Renal pelvis (tissue), 1 donor: ENCODE measurements at regions not wholly inside any gene's neighbourhood (a gene's known extent, or its start where the extent isn't known, plus 50 kb on each side); places are given as distances from the start of the nearest gene placed in this dataset.
A peak's percentile ranks its signal among the peaks of the same experiment; 100 is the strongest.
"Not testable (repeated sequence)": the region's sequence is repeated elsewhere in the genome, so short reads cannot be mapped to it uniquely, and the experiment has no call there.

Source experiments
- DNase-seq: peaks from one replicate; pipeline ENCODE4 v3.0.0-alpha.2; 2013

- DNase-seq: no peak
These were observed 147.4 kb downstream of the ABHD5 start for GRCh38 chr3:43838009-43838758.

DNA sequence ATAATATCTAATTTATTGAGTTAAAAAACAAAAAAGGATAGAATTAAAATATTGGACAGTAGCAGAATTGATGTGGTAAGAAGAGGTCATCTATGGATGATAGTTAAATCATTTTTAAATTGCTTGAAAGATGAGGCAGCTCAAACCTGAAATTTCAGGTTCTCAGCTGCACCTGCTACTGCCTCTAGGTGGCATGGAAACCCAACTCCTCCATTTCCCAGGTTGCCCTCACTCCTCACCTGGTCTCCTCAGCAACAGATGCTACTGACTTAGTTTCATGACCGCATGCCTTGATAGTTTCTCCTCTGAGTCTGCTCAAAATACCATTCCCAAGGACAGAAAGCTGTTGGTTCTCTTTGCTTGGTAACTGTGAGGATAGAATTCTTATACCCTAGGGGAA, 148.1 kb downstream of the ABHD5 start:
- no peak for DNase-seq

GRCh38 chr3:43843386-43843785, 152.6 kb downstream of the ABHD5 start:
- no peak for DNase-seq

DNA sequence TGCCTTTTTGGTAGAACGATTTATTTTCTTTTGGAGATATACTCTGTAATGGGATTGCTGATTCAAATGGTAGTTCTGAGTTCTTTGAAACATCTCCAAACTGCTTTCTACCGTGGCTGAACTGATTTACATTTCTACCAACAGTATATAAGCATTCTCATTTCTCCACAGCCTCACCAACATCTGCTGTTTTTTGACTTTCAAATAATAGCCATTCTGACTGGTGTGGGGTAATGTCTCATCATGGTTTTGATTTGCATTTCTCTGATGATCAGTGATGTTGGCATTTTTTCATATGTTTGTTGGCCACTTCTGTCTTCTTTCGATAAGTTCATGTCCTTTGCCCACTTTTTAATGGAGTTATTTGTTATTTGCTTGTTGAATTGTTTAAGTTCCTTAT, 154.0 kb downstream of the ABHD5 start:
- DNase-seq: no peak

GRCh38 chr3:43845553-43845952, 154.8 kb downstream of the ABHD5 start:
- DNase-seq: not testable (repeated sequence)

DNA sequence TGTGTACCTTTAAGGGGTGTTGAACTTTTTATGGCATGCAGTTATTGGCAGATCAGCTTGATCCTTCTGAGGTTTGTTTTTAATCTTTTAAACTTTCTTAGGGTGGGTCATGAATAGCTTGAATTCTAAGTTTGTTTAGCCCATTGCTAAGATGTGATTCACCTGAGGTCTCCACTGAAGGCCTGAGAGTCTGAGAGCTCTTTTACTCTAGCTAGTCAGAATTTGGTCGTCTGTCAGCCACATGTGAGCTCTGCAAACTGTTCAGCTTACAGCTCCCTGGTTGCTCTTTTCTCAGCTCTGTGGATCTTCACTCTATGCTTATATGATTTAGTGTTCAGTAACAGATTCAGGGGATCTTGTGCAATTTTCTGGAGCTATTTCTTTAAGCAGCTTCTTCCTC, 161.3 kb downstream of the ABHD5 start:
- DNase-seq: no peak

GRCh38 chr3:43854283-43854682, 163.5 kb downstream of the ABHD5 start:
- no peak for DNase-seq

DNA sequence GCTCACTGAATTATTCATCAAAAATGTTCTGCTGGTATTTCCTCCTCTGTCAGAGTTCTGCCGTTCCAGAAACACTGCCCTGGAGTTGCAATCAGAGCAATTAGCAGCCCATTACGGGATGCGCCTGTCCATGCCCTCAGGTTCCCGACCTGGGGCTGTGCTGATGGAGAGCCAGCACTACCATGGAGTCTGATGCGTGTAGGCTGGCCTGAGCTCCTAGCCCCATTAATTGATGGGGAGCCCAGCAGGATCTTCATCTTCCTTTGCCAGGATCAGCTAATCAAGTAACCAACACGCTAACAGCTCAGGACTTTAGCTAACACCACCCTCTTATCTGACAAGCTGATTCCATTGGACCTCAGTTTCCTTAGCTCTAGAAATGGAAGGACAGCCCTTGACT, 164.2 kb downstream of the ABHD5 start:
- no peak for DNase-seq

DNA sequence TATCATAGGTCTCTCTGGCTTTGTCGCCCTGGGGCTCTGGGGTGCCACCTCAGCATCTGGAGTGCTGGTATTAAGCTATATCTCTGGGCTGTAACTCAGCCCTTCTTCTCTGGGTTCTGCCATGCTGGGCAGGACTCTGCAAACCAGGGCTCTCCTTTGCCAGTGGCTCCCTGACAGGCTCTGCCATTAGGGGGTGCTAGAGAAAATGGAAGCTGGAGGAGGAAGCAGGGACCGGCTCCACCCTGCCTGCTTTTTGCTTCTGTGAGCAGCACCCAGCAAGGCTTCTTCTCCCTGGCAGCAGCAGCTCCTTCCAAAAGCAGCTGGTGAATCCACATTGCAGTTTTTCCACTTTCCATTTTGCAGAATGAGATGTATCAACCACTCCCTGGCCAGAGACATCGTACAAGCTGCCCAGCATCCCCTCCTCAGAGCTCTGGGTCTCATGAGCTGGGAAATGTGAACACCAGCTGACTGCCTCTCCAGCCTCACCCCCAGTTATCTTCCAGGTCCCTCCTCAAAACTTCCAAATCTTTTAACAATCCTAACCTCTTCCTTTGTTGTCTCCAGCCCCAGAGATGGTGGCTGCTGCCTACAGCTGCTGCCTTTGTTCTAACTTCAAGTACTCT, 165.0 kb downstream of the ABHD5 start:
- DNase-seq: peak; percentile 27

GRCh38 chr3:43856351-43856750, 165.6 kb downstream of the ABHD5 start:
- DNase-seq: no peak

GRCh38 chr3:43856761-43857160, 166.0 kb downstream of the ABHD5 start:
- DNase-seq: no peak

GRCh38 chr3:43857361-43858293, 166.9 kb downstream of the ABHD5 start:
- no peak for DNase-seq

DNA sequence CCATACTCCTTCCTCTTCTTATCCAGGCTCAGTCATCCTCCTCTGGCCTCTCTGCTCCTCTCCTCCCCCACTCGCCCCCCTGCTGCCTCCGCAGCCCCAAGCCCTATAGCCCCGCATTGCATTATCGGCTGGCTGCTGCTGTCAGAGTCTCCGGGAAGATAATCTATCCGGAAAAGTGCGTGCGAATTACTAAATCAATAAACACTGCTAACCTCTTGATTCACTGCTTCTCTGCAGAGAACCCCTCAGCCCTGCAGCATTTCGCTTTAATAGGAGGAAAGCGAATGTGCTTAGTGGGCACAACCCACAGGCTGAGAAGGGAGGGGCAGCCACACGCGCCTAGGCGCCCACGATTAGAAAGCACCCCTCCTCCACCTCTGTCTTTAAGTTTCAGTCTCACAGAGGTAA, 167.6 kb downstream of the ABHD5 start:
- DNase-seq: no peak

DNA sequence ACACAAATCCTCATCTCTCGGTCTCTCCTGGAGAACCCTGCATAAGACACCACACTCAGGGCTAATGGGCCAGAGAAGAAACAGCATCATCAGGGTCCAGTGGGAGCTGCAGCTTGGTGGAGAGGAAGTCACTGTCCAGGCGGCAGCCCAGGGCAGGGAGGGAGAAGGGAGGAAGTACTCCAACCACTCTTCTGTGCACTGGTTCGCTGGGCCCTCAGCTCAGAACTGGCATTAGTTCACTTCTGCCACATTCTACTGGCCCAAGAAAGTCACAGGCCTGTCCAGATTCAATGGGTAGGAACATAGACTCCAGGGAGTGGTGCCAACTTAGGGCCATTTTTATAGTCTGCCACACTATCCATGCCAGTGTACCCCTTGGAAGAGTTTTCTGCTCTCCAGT, 169.0 kb downstream of the ABHD5 start:
- DNase-seq: no peak

DNA sequence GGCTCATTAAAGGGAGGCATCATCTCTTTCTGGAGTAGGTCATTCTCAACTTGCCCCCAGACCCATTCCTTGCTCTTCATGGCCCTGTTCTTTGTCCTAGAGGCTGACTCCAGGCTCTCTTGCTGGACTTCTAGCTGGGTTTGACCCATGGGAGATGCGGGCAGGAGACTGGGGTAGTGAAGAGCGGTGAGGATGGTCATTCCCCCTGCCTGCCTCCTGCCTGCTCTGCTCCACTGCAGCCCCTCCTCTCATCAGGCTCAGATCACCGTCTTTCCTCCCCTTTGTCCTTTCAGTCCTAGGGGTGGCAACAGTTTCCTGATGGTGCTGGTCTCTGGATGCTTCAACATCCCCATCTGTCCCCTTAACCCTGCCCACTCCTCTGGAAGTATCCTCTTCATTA, 170.9 kb downstream of the ABHD5 start:
- no peak for DNase-seq

DNA sequence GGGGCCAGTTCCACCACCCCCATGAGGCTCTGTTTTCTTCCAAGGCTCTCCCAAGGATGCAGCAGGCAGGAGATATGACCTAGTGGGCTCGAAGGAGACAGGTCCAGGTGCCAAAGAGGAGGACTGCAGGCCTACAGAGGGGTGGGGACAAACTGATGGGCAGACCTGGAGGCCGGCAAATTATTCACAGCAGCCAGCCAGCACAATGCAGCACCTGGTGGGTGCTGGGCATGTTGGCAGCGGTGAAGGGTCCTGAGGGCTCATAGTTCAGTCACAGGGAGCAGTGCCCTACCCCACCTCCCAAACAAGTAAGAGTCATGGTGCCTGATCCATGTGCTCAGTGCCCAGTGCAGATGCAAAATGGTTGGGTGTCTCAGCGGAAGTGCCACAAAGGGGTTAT, 171.7 kb downstream of the ABHD5 start:
- DNase-seq: no peak

- no peak for DNase-seq
These were observed 172.5 kb downstream of the ABHD5 start for GRCh38 chr3:43862992-43863805.

DNA sequence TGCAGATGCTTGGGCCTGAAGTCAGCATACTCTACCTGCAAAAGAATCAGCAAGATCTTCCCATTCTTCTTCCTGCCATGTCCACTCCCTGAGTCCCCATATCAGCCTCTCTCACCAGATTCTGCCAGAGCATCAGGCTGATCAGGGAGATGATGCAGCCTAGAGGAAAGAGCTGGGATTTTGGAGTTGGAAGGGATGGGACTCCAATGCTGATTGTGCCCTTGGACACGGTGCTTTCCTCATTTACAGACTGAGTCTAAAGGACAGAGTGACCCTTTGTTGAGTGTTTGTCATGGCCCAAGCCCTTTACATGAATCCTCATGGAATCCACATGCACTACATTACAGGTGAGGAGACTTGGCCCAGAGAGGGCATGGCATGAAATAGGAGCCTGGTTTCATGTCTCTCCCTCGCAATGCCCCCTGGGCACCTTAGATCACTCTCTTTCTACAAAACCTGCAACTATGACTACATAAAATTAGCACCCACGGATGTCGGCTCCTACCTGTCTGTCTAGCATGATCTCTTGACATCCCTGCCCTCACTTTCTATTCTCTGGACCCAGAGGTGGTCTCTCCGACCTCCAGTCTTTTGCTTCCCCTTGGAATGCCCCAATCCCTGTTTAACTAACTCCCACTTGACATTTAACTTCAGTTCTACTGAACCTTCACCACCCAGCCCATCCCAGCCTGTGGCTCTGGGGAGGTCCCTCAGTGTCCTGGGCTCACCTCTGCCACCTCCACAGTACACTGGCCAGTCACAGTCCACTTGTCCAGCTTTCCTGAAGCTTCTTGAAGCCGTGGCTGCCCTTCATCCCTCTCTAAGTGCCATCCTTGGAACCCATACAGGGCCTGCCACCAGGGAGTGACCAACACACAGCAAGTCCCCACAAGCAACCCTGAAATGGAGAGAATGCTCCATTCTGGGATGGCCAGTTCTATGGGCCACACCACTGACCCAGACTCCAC, 173.5 kb downstream of the ABHD5 start:
- no peak for DNase-seq

DNA sequence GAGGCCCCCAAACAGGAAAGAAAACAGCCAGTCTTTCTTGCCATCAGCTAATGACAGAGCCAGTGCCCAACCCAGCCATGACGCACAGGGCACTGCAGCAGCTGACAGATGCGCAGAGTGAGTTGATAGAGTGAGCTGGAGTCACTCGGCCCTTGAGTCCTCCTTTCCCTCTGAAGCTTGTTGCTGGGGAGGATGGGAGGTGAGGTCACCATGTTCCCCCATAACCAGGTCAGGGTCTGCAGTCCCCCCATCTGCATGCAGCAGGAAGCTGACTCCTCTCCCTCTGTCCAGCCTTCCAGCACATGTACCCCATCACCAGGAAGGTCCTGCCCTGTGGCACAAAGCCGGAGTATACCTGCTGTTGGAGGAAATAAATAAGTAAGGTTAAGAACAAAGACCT, 174.6 kb downstream of the ABHD5 start:
- DNase-seq: no peak

DNA sequence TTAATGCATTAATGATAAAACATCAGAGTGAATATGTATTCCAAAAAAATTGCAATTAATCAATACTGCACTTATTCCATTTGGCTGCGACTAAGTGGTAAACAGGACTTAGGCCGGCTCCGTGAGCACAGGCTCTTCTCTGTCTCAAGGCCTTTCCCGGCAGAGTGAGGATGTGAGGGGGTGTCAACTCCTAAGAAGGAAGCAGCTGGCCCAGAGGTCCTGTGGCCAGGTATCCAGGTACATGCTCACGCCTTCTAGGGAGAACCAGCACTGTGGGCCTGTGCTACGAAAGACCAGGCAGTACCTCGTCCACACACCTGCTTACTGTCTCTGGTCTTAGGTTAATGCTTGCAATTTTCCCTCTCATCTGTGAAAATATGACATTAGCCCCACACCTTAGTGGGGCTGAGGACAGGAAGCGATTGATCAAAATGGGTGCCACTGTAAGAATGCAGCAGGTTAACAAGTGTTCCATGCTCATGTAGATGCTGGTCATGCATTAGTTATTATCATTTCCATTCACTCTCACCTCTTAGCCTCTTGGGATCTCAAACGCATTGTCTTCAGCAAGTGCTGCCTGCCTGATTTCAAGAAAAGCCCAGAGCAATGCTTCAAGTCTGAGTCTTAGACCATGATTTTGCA, 175.3 kb downstream of the ABHD5 start:
- DNase-seq: no peak
